AG09309 (cell line): ENCODE measurements at regions not wholly inside any gene's neighbourhood (a gene's known extent, or its start where the extent isn't known, plus 50 kb on each side); places are given as distances from the start of the nearest gene placed in this dataset.

Experiments used
- DNase-seq: peaks from one replicate; pipeline ENCODE4 v3.0.0-alpha.2; 2010; ENCODE audit warnings: low read depth
- H3K4me3 ChIP-seq: 2 replicates; pipeline ENCODE4 v1.5.1; 2011; ENCODE audit warnings: mild to moderate bottlenecking, low read depth, low read length, moderate library complexity; ENCODE audit not compliant: control insufficient read depth
- CTCF ChIP-seq: IDR thresholded peaks from 2 replicates; pipeline ENCODE4 v1.5.1; 2011; ENCODE audit warnings: mild to moderate bottlenecking, low read depth, low read length, inconsistent platforms; ENCODE audit not compliant: insufficient read depth, control insufficient read depth; ENCODE audit errors: missing control alignments

DNA sequence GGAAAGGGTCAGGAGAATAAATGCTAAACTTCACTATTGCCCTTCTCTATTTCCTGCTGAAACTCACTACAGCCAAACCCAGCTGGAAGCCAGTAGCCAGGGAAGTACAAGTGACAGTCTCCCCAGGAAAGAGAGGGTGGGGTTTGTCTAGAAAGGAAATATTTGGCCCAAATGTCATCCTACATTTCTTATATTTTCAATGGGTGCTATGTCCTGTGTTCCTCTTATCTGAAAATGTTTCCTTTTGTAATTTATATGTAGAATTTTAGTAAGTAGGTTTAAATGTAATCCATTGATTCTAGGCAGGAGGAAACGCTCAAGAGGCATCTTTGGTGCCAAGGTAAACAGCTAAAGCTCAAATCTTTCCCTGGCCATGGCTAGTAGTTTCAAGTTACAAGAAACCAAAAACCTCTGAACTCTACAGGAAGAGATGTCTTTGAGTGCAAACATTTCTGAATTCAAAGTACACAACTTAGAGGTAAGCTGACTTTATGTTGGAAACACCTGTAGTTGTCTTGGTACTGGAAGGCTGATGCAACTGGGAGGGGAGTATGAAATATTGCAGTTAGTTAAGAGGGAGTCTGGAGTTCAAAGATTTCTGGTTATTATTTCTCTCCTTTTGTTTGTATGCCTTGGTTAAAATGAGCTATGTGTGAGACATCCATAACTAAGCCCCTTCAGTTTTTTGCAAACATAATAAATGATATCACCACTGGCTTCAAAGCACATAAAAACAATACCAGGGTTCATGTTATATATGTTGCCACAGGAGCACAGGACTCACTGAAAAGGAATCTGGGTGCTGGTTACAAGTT is 356.1 kb upstream of the ZC3H15 start:
- no peak for DNase-seq
- no peak for TF ChIP-seq CTCF
- no peak overlapping the region for H3K4me3 ChIP-seq

DNA sequence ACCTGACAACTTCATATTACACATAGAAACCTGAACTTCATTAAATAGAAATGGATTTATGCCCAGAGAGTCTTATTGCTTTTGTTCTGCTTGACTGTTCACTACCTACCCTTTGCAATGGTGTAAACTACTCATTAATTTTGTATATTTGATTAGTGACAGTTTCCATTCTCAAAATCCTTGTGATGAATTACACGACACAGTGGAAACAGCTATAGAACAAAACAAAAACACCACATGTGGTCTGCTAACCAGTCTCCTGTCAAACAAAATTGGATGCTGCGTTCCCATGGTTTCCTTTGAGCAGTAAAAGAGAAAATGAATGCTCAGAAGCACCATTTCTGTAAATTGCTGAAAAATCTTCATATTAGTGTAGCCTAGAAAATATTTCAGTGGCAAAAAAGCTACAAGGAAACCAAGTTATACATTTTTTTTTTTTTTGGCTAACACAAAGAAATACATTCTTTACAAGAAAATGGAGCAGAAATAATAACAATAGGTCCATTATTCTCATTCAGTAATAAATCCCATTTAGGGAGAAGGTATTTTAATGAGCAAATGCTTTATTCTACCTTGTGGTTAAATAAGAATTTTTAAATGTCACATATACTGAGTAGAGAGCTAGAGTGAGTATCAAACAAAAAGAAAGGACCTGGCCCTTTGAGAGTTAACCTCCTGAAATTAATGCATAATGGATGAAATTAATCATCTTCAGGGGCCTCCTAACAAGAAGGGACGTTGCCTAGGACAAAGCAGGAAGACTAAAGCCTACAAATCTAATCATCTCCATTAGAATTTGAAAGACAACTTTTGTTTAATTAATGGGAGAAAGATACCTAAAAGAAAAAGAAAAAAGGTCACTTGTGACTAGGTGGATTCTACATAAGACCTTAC is 355.1 kb upstream of the ZC3H15 start:
- no peak for DNase-seq
- H3K4me3 ChIP-seq, result no peak overlapping the region
- TF ChIP-seq CTCF, result no peak

GRCh38 chr2:186135686-186136085 is 350.4 kb upstream of the ZC3H15 start:
- TF ChIP-seq CTCF, result no peak
- no peak overlapping the region for H3K4me3 ChIP-seq
- peak; percentile 25 for DNase-seq

- DNase-seq, result no peak
- TF ChIP-seq CTCF, result no peak
- no peak overlapping the region for H3K4me3 ChIP-seq
These were observed 349.2 kb upstream of the ZC3H15 start for GRCh38 chr2:186136860-186137259.

GRCh38 chr2:186138845-186139244 is 347.2 kb upstream of the ZC3H15 start:
- H3K4me3 ChIP-seq, result no peak overlapping the region
- no peak for TF ChIP-seq CTCF

DNA sequence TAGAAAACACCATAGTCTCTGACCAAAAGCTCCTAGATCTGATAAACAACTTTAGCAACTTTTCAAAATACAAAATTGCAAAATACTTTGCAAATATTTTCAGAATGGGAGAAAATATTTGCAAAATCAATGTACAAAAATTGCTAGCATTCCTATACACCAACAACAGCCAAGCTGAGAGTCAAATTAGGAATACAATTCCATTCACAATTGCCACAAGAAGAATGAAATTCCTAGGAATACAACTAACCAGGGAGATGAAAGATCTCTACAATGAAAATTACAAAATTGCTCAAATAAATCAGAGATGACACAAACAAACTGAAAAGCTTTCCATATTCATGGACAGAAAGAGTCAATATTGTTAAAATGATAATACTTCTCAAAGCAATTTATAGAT is 327.0 kb upstream of the ZC3H15 start:
- no peak overlapping the region for H3K4me3 ChIP-seq
- no peak for DNase-seq
- TF ChIP-seq CTCF, result no peak

More at GRCh38 chr2:186138845-186139244, 347.2 kb upstream of the ZC3H15 start:
- DNase-seq, result no peak
